ENCODE measurements at regions not wholly inside any gene's neighbourhood (a gene's known extent, or its start where the extent isn't known, plus 50 kb on each side); places are given as distances from the start of the nearest gene placed in this dataset.

- Histone ChIP-seq H3K36me3 (ENCODE audit: control insufficient read depth, insufficient read depth, low read length) (no peaks in the 10 kb centered on the region), H3K27me3 (replicated peaks; ENCODE audit: control insufficient read depth, insufficient read depth, low read length) (no peaks in the 10 kb centered on the region), H3K4me3 (replicated peaks; ENCODE audit: low read depth, low read length) (no peak overlapping the region)
- TF ChIP-seq, protein P1, sequence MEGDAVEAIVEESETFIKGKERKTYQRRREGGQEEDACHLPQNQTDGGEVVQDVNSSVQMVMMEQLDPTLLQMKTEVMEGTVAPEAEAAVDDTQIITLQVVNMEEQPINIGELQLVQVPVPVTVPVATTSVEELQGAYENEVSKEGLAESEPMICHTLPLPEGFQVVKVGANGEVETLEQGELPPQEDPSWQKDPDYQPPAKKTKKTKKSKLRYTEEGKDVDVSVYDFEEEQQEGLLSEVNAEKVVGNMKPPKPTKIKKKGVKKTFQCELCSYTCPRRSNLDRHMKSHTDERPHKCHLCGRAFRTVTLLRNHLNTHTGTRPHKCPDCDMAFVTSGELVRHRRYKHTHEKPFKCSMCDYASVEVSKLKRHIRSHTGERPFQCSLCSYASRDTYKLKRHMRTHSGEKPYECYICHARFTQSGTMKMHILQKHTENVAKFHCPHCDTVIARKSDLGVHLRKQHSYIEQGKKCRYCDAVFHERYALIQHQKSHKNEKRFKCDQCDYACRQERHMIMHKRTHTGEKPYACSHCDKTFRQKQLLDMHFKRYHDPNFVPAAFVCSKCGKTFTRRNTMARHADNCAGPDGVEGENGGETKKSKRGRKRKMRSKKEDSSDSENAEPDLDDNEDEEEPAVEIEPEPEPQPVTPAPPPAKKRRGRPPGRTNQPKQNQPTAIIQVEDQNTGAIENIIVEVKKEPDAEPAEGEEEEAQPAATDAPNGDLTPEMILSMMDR (IDR thresholded peaks at IDR 0.05; ENCODE audit: insufficient read depth, low read length, poor library complexity, severe bottlenecking): no peak
- no peak for DNase-seq (ENCODE audit: extremely low read depth, insufficient read length)
These were observed 63.0 kb upstream of the POLG start for GRCh38 chr15:89397653-89398023.

- DNase-seq (ENCODE audit: extremely low read depth, insufficient read length): no peak
- H3K27me3 ChIP-seq (replicated peaks; ENCODE audit: control insufficient read depth, insufficient read depth, low read length): no peaks in the 10 kb centered on the region
- H3K36me3 ChIP-seq (ENCODE audit: control insufficient read depth, insufficient read depth, low read length): no peaks in the 10 kb centered on the region
- no peak overlapping the region for H3K4me3 ChIP-seq (replicated peaks; ENCODE audit: low read depth, low read length)
- TF ChIP-seq, protein P1 (IDR thresholded peaks at IDR 0.05; ENCODE audit: insufficient read depth, low read length, poor library complexity, severe bottlenecking): no peak
These were observed 62.4 kb upstream of the POLG start for GRCh38 chr15:89396723-89397652.

DNA sequence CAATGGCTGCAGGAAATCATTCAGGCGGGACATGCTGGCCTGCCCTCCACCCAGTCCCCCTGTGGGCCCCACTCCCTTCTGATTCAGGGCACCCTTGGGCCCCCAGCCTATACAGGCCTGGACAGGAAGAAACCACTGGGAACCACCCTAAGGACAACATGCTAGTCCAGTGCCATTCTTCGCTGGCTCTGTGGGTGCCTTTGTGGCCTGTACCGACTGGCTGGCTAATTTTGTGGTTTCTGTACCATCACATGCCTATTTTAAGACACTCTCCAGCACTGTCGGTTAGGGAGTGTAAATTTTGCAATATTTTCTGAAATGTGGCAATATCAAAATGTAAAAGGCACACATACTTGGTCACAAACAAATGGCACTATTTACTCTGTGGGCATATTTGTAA, 61.4 kb upstream of the POLG start:
- Histone ChIP-seq H3K4me3 (replicated peaks; ENCODE audit: low read depth, low read length) (no peak overlapping the region), H3K36me3 (ENCODE audit: control insufficient read depth, insufficient read depth, low read length) (no peaks in the 10 kb centered on the region), H3K27me3 (replicated peaks; ENCODE audit: control insufficient read depth, insufficient read depth, low read length) (no peaks in the 10 kb centered on the region)
- DNase-seq (ENCODE audit: extremely low read depth, insufficient read length): no peak
- TF ChIP-seq, protein P1 (IDR thresholded peaks at IDR 0.05; ENCODE audit: insufficient read depth, low read length, poor library complexity, severe bottlenecking): no peak

- Histone ChIP-seq H3K36me3 (ENCODE audit: control insufficient read depth, insufficient read depth, low read length) (no peaks in the 10 kb centered on the region), H3K4me3 (replicated peaks; ENCODE audit: low read depth, low read length) (no peak overlapping the region), H3K27me3 (replicated peaks; ENCODE audit: control insufficient read depth, insufficient read depth, low read length) (no peaks in the 10 kb centered on the region)
- no peak for DNase-seq (ENCODE audit: extremely low read depth, insufficient read length)
- TF ChIP-seq, protein P1 (IDR thresholded peaks at IDR 0.05; ENCODE audit: insufficient read depth, low read length, poor library complexity, severe bottlenecking): no peak
These were observed 60.8 kb upstream of the POLG start for GRCh38 chr15:89395461-89395871.

DNA sequence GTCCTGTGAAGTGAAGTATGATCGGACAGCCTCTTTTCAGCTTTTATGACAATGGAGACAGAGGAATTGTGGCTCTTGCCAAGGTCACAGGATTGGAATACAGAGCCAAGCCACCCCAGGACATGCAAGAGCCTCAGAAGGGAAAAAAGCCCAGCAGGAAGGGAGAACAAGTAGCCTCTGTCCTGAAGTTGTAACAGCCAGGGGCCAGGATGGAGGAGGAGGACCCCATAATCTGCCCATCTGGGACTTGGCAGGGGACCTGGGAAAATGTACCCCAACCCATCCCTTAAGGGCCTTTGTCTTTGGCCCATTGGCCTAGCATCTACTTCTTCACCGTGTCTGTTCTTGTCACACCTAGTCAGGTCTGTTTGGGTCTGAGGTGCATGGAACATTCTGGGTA, 60.4 kb upstream of the POLG start:
- H3K36me3 ChIP-seq (ENCODE audit: control insufficient read depth, insufficient read depth, low read length): no peaks in the 10 kb centered on the region
- no peak overlapping the region for H3K4me3 ChIP-seq (replicated peaks; ENCODE audit: low read depth, low read length)
- DNase-seq (ENCODE audit: extremely low read depth, insufficient read length): no peak
- TF ChIP-seq, protein P1 (IDR thresholded peaks at IDR 0.05; ENCODE audit: insufficient read depth, low read length, poor library complexity, severe bottlenecking): no peak
- H3K27me3 ChIP-seq (replicated peaks; ENCODE audit: control insufficient read depth, insufficient read depth, low read length): no peaks in the 10 kb centered on the region
